ENCODE measurements at regions not wholly inside any gene's neighbourhood (a gene's known extent, or its start where the extent isn't known, plus 50 kb on each side); places are given as distances from the start of the nearest gene placed in this dataset.

- TF ChIP-seq, protein P1, sequence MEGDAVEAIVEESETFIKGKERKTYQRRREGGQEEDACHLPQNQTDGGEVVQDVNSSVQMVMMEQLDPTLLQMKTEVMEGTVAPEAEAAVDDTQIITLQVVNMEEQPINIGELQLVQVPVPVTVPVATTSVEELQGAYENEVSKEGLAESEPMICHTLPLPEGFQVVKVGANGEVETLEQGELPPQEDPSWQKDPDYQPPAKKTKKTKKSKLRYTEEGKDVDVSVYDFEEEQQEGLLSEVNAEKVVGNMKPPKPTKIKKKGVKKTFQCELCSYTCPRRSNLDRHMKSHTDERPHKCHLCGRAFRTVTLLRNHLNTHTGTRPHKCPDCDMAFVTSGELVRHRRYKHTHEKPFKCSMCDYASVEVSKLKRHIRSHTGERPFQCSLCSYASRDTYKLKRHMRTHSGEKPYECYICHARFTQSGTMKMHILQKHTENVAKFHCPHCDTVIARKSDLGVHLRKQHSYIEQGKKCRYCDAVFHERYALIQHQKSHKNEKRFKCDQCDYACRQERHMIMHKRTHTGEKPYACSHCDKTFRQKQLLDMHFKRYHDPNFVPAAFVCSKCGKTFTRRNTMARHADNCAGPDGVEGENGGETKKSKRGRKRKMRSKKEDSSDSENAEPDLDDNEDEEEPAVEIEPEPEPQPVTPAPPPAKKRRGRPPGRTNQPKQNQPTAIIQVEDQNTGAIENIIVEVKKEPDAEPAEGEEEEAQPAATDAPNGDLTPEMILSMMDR (IDR thresholded peaks at IDR 0.05; ENCODE audit: borderline replicate concordance, extremely low read depth, low read length, poor library complexity, severe bottlenecking): no peak
- TF ChIP-seq EZH2 (IDR thresholded peaks at IDR 0.05; ENCODE audit: borderline replicate concordance, low read depth, low read length, severe bottlenecking): no peak
These were observed 69.9 kb upstream of the SLC35F3 start for GRCh38 chr1:233834609-233835008.
